Heart left ventricle (tissue), 13 donors: ENCODE measurements at regions not wholly inside any gene's neighbourhood (a gene's known extent, or its start where the extent isn't known, plus 50 kb on each side); places are given as distances from the start of the nearest gene placed in this dataset.

ENCODE experiments used
- POLR2A ChIP-seq, 2 donors: fragments of 450-650 bp; IDR thresholded peaks; one replicate each; pipeline ENCODE4 v1.6.1; 2017; ENCODE audit warnings: antibody characterized with exemption in 2 of 2, mild to moderate bottlenecking in 2 of 2, moderate library complexity in 2 of 2
- TF ChIP-seq, protein P1 (sequence below), 12 donors: fragments of 200-600 bp; sonication (generic) in 4 of 12; IDR thresholded peaks; one replicate each; pipeline versions ENCODE4 v1.5.0 to v1.8.0; 2018 to 2022; ENCODE audit warnings: antibody characterized with exemption in 12 of 12, mild to moderate bottlenecking in 5 of 12
- donor health status: ischemic (EF 13 %, LVEDD 7.1; RV severe dilation, severe dysfunction).
- donor health status: DM: no; HTN: yes; CAD: no.
- donor health status: DM: no; HTN: no; CAD: no.
- donor health status: ischemic (EF 25% LVEDD 6.9; RV normal size, moderate dysfunction).
- donor health status: ischemic (EF 25% LVEDD 5.7; RV mildly dilated, moderate dysfunction).
- donor health status: ischemic (EF 35%, LVEDD 5.7; RV mildly dilated, moderate dysfunction).
- donor health status: nonischemic (EF 11% LVEDD 7.7; RV severe dilation, severe dysfunction).
- donor health status: DM: yes; HTN: yes; CAD: no.
- donor health status: PGD.
- donor health status: ischemic (EF 29% LVEDD 5.4; RV normal size, mild dysfunction).
- donor health status: nonischemic (EF 23%, LVEDD 6.1; RV moderate dilation, normal function).

DNA sequence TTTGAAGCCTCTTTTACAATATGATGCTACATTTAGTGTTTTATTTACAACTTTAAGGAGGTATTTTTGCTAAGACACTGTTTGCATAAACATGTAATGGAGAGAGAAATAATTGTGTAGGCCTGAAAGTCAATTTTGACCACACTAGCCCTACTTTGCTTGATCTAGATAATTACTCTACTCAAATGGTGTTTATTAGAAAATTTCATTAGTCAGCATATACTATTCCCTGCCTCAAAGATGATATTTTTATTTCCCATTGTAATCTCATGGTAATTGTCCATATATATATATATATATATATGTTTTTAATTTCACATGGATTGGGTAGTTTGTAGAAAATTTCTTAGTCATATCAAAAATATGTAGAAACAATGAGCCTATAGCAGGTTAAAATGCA lies 632.2 kb downstream of the SATB2 start:
- TF ChIP-seq, protein P1, sequence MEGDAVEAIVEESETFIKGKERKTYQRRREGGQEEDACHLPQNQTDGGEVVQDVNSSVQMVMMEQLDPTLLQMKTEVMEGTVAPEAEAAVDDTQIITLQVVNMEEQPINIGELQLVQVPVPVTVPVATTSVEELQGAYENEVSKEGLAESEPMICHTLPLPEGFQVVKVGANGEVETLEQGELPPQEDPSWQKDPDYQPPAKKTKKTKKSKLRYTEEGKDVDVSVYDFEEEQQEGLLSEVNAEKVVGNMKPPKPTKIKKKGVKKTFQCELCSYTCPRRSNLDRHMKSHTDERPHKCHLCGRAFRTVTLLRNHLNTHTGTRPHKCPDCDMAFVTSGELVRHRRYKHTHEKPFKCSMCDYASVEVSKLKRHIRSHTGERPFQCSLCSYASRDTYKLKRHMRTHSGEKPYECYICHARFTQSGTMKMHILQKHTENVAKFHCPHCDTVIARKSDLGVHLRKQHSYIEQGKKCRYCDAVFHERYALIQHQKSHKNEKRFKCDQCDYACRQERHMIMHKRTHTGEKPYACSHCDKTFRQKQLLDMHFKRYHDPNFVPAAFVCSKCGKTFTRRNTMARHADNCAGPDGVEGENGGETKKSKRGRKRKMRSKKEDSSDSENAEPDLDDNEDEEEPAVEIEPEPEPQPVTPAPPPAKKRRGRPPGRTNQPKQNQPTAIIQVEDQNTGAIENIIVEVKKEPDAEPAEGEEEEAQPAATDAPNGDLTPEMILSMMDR (IDR thresholded peaks at IDR 0.05) = no peak
- no peak for TF ChIP-seq POLR2A (IDR thresholded peaks at IDR 0.05)
